Spleen (tissue), 7 donors: ENCODE measurements at regions not wholly inside any gene's neighbourhood (a gene's known extent, or its start where the extent isn't known, plus 50 kb on each side); places are given as distances from the start of the nearest gene placed in this dataset.

Experiments
- CTCF ChIP-seq, 11 experiments: fragments of 200-600 bp in 7 of 11; fragments of 450-650 bp in 4 of 11; sonication (generic) in 4 of 11; IDR thresholded peaks in 8 of 11; conservative IDR thresholded peaks in 3 of 11; 1 replicate in 7 of 11; 2 replicates in 4 of 11; pipeline versions ENCODE4 v1.4.0 to v1.8.0; 2016 to 2021; ENCODE audit warnings: antibody characterized with exemption in 11 of 11, inconsistent platforms in 4 of 11, mild to moderate bottlenecking in 1 of 11
- POLR2A ChIP-seq, 3 donors: fragments of 450-650 bp; IDR thresholded peaks; one replicate each; pipeline ENCODE4 v1.5.1; 2017; ENCODE audit warnings: antibody characterized with exemption in 3 of 3, mild to moderate bottlenecking in 1 of 3
- POLR2AphosphoS5 ChIP-seq, 3 donors: sonication (generic); formaldehyde crosslinking; IDR thresholded peaks; one replicate each; pipeline ENCODE4 v1.5.1; 2017; ENCODE audit warnings: antibody characterized with exemption in 3 of 3
- donor health status: DM: no; HTN: no; CAD: no; lungs with moderate emphysema.
- donor health status: DM: no; HTN: no; CAD: no.
- donor health status: DM: no; HTN: no; CAD: no.

- TF ChIP-seq POLR2AphosphoS5 (IDR thresholded peaks at IDR 0.05) (no peak), CTCF (IDR thresholded peaks at IDR 0.05 in 8 of 11, conservative IDR thresholded peaks at IDR 0.05 in 3 of 11) (no peak), POLR2A (IDR thresholded peaks at IDR 0.05) (no peak)
These were observed 330.7 kb upstream of the POU5F2 start for GRCh38 chr5:94072116-94072515.
